HCT116 (cell line): ENCODE measurements at regions not wholly inside any gene's neighbourhood (a gene's known extent, or its start where the extent isn't known, plus 50 kb on each side); places are given as distances from the start of the nearest gene placed in this dataset.

Source experiments
- CTCF ChIP-seq, 3 experiments: fragments of 200-600 bp in 1 of 3; sonication (generic) in 1 of 3; IDR thresholded peaks in 2 of 3; conservative IDR thresholded peaks in 1 of 3; 2 replicates each; pipeline ENCODE4 v1.5.1; 2012 to 2017; ENCODE audit warnings: low read depth in 2 of 3, low read length in 2 of 3, antibody characterized with exemption in 1 of 3, borderline replicate concordance in 1 of 3, control low read depth in 1 of 3, mild to moderate bottlenecking in 1 of 3, mixed read lengths in 1 of 3, mixed run types in 1 of 3, moderate library complexity in 1 of 3; ENCODE audit not compliant: insufficient read depth in 1 of 3
- SIN3A ChIP-seq: IDR thresholded peaks from 2 replicates; pipeline ENCODE4 v1.6.1; 2012; ENCODE audit warnings: low read depth

- TF ChIP-seq SIN3A (no peak), CTCF (IDR thresholded peaks at IDR 0.05 in 2 of 3, conservative IDR thresholded peaks at IDR 0.05 in 1 of 3; ENCODE audit: borderline replicate concordance in 1 of 3, insufficient read depth in 1 of 3, low read depth in 2 of 3, low read length in 2 of 3) (no peak)
Observed at GRCh38 chr11:42055606-42056005, 596.2 kb upstream of the LRRC4C start.
